ENCODE measurements at regions not wholly inside any gene's neighbourhood (a gene's known extent, or its start where the extent isn't known, plus 50 kb on each side); places are given as distances from the start of the nearest gene placed in this dataset. TPM values are rescaled to one million over a fixed set of nuclear protein-coding genes. Genes with fewer than 3 reads are reported as not detected.

- TF ChIP-seq EZH2 (IDR thresholded peaks at IDR 0.05; ENCODE audit: insufficient read depth, poor library complexity, severe bottlenecking) (no peak), EZH2phosphoT487 (IDR thresholded peaks at IDR 0.05; ENCODE audit: insufficient read depth, low read depth) (no peak)
- in situ Hi-C loops (cut with MboI), result no loop called here
- Histone ChIP-seq H3K9me2 (ENCODE audit: insufficient read depth) (no peaks in the 10 kb centered on the region), H3K27me3 (replicated peaks; ENCODE audit: insufficient read depth) (no peaks in the 10 kb centered on the region), H3K36me3 (ENCODE audit: low read depth) (no peaks in the 10 kb centered on the region), H3F3A (ENCODE audit: insufficient read depth) (no peaks in the 10 kb centered on the region), H4K20me1 (ENCODE audit: insufficient read depth) (no peaks in the 10 kb centered on the region), H3K9ac (no peak overlapping the region), H3K4me3 (no peak overlapping the region), H2AFZ (no peak overlapping the region), H3K27ac (no peak overlapping the region), H3K4me1 (ENCODE audit: insufficient read depth) (no peaks in the 10 kb centered on the region), H3K4me2 (ENCODE audit: unreplicated experiment) (no peak overlapping the region), H3K79me2 (ENCODE audit: insufficient read depth) (no peaks in the 10 kb centered on the region), H3K9me3 (ENCODE audit: low read depth) (no peaks in the 10 kb centered on the region)
- no peak for DNase-seq
- WGBS, 2 experiments (ENCODE audit: low coverage in 1 of 2, low lambda C conversion rate in 2 of 2, missing lambda C conversion rate in 2 of 2), result 32 to 37% methylated on average over 1 of the region's 1 CpG
Measured at GRCh38 chr2:49219741-49220140, 65.4 kb upstream of the FSHR start.

- Histone ChIP-seq H3K27me3 (replicated peaks; ENCODE audit: insufficient read depth) (no peaks in the 10 kb centered on the region), H3K4me2 (ENCODE audit: unreplicated experiment) (no peak overlapping the region), H3K9ac (no peak overlapping the region), H3K27ac (no peak overlapping the region), H4K20me1 (ENCODE audit: insufficient read depth) (no peaks in the 10 kb centered on the region), H3K4me3 (no peak overlapping the region), H3K9me3 (ENCODE audit: low read depth) (no peaks in the 10 kb centered on the region), H3K36me3 (ENCODE audit: low read depth) (no peaks in the 10 kb centered on the region), H2AFZ (no peak overlapping the region), H3F3A (ENCODE audit: insufficient read depth) (no peaks in the 10 kb centered on the region), H3K79me2 (ENCODE audit: insufficient read depth) (no peaks in the 10 kb centered on the region), H3K4me1 (ENCODE audit: insufficient read depth) (no peaks in the 10 kb centered on the region), H3K9me2 (ENCODE audit: insufficient read depth) (no peaks in the 10 kb centered on the region)
- in situ Hi-C loops (cut with MboI), result no loop called here
- TF ChIP-seq EZH2phosphoT487 (IDR thresholded peaks at IDR 0.05; ENCODE audit: insufficient read depth, low read depth) (no peak), EZH2 (IDR thresholded peaks at IDR 0.05; ENCODE audit: insufficient read depth, poor library complexity, severe bottlenecking) (no peak)
- DNase-seq, result no peak
- WGBS, 2 experiments (ENCODE audit: low coverage in 1 of 2, low lambda C conversion rate in 2 of 2, missing lambda C conversion rate in 2 of 2), result 20 to 22% methylated on average over 10 of the region's 10 CpGs
Measured at GRCh38 chr2:49210191-49210590, 55.9 kb upstream of the FSHR start.

GRCh38 chr2:49207204-49207603, 52.9 kb upstream of the FSHR start:
- Histone ChIP-seq H3K36me3 (ENCODE audit: low read depth) (no peaks in the 10 kb centered on the region), H3K27ac (no peak overlapping the region), H3K9me3 (ENCODE audit: low read depth) (no peaks in the 10 kb centered on the region), H3K9ac (no peak overlapping the region), H3K4me2 (ENCODE audit: unreplicated experiment) (no peak overlapping the region), H4K20me1 (ENCODE audit: insufficient read depth) (no peaks in the 10 kb centered on the region), H3K27me3 (replicated peaks; ENCODE audit: insufficient read depth) (no peaks in the 10 kb centered on the region), H3F3A (ENCODE audit: insufficient read depth) (no peaks in the 10 kb centered on the region), H3K4me3 (no peak overlapping the region), H2AFZ (no peak overlapping the region), H3K79me2 (ENCODE audit: insufficient read depth) (no peaks in the 10 kb centered on the region), H3K4me1 (ENCODE audit: insufficient read depth) (no peaks in the 10 kb centered on the region), H3K9me2 (ENCODE audit: insufficient read depth) (no peaks in the 10 kb centered on the region)
- WGBS, 2 experiments (ENCODE audit: low coverage in 1 of 2, low lambda C conversion rate in 2 of 2, missing lambda C conversion rate in 2 of 2), result 21 to 28% methylated on average over 3 of the region's 3 CpGs
- TF ChIP-seq EZH2 (IDR thresholded peaks at IDR 0.05; ENCODE audit: insufficient read depth, poor library complexity, severe bottlenecking), result no peak
- TF ChIP-seq EZH2phosphoT487 (IDR thresholded peaks at IDR 0.05; ENCODE audit: insufficient read depth, low read depth), result no peak
- DNase-seq, result no peak
- in situ Hi-C loops (cut with MboI), result no loop called here

Small RNA genes lying in the stretch of these regions (small RNA-seq; reads per million reads assigned to genes)
- not detected for gene RNU6-439P (ENCODE audit: low read depth, low replicate concordance)
